H1 (cell line): ENCODE measurements at regions not wholly inside any gene's neighbourhood (a gene's known extent, or its start where the extent isn't known, plus 50 kb on each side); places are given as distances from the start of the nearest gene placed in this dataset.

Source experiments
- CTCF ChIP-seq, 3 experiments: IDR thresholded peaks; 1 replicate in 2 of 3; 2 replicates in 1 of 3; pipeline versions ENCODE4 v1.5.1 to v1.6.1; 2011; ENCODE audit warnings: low read length in 3 of 3, mild to moderate bottlenecking in 3 of 3, inconsistent platforms in 2 of 3, low read depth in 1 of 3, moderate library complexity in 1 of 3; ENCODE audit not compliant: insufficient read depth in 1 of 3; ENCODE audit errors: control extremely low read depth in 1 of 3
- SP4 ChIP-seq: IDR thresholded peaks from 2 replicates; pipeline ENCODE4 v1.6.1; 2012; ENCODE audit warnings: low read length, inconsistent platforms
- TAF1 ChIP-seq: IDR thresholded peaks from 2 replicates; pipeline ENCODE4 v1.6.1; 2011; ENCODE audit warnings: mild to moderate bottlenecking, low read depth, low read length

- TF ChIP-seq TAF1 (no peak), CTCF (IDR thresholded peaks at IDR 0.05; ENCODE audit: control extremely low read depth in 1 of 3, insufficient read depth in 1 of 3, low read depth in 1 of 3, low read length in 3 of 3) (no peak), SP4 (no peak)
Measured at GRCh38 chr9:135240871-135241311, 153.4 kb downstream of the OLFM1 start.
